ENCODE measurements at regions not wholly inside any gene's neighbourhood (a gene's known extent, or its start where the extent isn't known, plus 50 kb on each side); places are given as distances from the start of the nearest gene placed in this dataset.
"Not testable (repeated sequence)": the region's sequence is repeated elsewhere in the genome, so short reads cannot be mapped to it uniquely, and the experiment has no call there.

DNA sequence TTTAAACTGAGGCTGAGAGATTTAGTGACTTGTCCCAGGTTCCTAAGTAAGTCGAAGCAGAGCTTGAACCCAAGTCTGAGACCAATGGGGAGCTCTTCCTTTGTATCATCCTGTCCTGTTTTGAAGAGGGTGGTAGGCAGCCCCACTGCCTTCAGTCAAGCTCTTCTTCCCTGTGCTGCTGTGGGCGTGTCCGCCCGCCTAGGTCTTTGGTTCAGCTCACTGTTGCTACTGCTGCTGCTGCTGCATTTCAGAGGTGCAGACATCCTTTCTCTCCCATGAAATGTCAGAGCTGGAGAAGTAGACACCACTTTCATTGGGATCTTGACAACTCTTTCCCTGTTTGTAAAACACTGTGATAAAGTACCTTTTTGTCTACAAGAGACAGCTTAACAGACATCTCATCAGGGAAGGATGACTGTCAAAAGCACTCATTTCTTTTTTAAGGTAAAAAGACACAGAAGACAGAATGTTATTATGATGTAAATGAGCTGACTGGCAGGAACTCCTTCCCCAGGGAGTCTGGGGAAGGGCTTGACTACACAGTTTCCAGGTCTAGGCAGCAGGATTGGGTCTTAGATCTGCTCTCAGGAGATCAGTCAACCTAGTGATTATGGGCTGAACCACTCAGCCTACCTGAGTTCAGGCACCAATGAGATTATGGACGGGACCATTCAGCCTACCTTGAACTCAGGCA is 91.7 kb upstream of the TRIB2 start:
- DNase-seq (ENCODE audit: low read depth) = no peak

DNA sequence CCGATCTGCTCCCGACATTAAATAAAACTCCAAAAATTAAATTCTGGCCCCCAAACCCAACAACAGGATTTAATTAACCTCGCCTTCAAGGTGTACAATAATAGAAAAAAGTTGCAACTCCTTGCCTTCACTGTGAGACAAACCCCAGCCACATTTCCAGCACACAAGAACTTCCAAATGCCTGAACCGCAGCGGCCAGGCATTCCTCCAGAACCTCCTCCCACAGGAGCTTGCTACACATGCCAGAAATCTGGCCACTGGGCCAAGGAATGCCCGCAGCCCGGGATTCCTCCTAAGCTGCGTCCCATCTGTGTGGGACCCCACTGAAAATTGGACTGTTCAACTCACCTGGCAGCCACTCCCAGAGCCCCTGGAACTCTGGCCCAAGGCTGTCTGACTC is 88.2 kb upstream of the TRIB2 start:
- not testable (repeated sequence) for DNase-seq (ENCODE audit: low read depth)

DNA sequence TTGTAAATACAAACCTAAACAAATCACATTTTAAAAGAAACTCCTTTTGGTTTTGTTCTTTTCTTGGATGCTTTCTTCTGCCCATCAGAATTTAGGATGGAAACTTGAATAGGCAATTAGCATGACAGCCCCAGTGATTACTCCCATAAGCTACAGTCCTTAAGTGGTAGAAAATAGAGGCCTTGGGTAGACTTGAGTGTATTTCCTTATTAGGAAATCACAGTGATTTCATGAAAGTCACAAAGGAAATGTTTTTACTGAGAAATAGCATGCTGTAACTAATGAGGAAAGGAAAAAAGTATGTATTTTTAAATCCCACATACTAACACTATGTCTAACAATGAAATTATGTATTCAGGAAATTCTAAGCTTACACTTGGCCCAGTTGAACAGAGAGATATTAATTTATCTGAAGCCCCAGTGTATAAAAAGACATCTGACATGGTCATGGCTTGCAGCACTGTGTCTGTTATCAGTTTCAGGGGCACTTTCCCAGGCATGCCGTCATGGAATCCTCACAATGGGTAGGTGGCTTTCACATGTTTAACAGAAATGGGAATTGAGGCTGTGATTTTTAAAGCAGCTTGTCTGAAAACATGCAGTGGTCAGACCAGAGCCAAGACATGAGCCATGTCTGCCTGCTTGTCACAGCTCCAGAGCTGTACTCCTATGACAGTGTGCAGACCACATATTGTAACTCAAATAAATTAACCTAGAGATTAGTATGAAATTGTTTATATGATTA is 79.7 kb upstream of the TRIB2 start:
- no peak for DNase-seq (ENCODE audit: low read depth)

GRCh38 chr2:12637754-12638153 is 79.0 kb upstream of the TRIB2 start:
- no peak for DNase-seq (ENCODE audit: low read depth)

DNA sequence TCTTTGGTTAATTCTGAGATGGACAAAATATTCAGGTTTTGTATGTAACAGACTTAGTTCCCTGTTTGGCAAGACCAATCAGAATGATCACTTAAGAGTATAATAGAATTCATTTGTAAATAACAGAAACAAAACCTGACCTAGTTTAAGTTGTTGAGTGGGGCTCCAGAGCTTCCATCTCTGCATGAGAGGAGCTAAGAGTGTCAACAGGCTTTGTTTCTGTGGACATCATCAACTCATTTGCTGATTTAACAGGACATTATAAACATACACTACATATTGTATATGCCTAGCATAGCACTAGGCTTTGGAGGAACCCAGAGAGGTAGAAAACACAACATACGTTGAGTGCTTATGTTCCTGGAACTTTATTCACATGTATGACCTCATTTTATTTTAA is 75.3 kb upstream of the TRIB2 start:
- no peak for DNase-seq (ENCODE audit: low read depth)

DNA sequence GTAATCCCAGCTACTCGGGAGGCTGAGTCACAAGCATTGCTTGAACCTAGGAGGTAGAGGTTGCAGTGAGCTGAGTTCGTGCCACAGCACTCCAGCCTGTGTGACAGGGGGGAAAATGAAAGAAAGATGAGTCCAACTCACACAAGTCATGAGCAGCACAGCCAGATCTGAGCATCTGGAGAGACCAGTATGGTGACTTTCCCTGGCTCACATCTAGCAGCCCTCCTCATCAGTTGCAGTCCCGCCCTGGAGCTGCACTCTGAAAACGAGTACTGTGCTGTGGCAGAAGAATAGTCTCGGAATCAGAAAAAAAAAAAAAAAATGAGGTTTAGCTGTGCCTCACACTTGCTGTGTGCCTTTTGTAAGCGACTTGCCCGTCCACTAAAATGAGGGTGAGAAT is 74.4 kb upstream of the TRIB2 start:
- no peak for DNase-seq (ENCODE audit: low read depth)

- DNase-seq (ENCODE audit: low read depth) = no peak
Observed at GRCh38 chr2:12642859-12643258, 73.9 kb upstream of the TRIB2 start.

DNA sequence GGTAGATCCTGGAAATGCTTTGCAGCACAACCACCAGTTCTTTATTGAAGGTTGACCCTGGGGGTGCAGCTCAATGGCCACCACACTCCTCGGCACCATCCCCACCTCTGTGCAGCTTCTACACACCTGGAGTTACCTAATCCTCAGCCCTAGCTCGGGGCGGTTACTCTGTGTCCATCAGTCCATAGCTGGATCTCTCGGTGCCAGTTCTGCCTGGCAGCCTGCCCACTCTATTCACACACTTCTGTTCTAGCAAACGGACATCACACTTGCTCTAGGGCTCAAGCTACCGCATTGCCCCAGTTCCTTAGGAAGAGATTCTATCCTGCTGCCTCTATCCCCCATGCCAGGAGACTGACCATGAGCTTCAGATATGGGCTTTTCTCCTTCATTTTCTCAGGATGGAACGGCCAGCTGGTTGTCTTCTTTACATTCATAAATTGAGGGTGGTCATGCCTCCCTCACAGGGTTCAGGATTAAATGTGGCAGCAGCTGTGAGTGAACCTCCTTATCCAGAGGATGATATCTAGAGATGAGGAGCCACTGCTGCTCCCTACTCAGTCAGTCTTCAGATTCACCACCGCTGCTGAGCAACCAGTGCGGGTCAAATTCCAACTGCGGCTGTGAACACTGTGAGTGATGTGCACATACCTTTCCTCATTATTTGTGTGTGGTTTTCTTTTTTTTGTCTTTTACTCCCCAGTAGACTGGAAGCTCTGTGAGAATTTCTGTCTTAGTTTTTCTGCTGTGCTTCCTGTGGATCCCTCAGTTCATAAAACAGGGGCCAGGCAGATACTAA is 66.9 kb upstream of the TRIB2 start:
- DNase-seq (ENCODE audit: low read depth) = no peak

DNA sequence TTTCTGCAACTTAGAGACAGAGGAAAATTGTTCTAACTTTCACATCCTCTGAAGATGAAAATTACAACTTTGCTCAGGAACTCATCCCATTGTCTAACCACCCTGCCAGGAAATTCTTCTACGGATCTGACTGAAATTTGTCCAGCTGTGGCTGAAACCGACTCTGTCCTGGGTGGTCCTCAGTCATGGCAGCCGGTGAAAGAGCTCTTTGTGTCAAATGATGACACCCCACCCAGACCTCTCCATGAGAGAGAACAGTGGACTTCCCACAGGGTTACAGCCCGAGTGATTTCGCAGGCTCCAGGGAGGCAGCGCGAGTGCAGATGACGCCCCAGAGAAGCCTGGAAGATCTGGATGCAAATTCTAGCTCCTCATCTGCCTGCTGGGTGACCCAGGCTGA is 65.1 kb upstream of the TRIB2 start:
- no peak for DNase-seq (ENCODE audit: low read depth)

DNA sequence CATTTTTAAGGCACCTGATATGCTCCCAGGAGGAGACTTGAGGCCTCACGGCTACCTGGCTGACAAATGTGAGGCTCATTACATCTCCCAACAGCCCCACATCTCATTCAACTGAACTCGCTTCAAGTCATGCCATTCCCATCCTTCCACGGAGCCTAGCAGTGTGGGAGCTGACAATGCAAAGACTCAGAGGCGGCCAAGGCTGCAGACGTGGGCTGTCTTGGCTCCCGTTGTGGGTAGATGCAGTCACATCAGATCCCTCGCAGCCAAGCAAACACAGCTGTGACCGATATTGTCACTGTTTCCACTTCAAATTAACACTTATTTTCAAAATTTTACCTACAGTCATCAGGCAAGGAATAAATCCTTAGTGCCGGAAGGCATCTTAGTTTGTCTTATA is 64.0 kb upstream of the TRIB2 start:
- DNase-seq (ENCODE audit: low read depth) = no peak

DNA sequence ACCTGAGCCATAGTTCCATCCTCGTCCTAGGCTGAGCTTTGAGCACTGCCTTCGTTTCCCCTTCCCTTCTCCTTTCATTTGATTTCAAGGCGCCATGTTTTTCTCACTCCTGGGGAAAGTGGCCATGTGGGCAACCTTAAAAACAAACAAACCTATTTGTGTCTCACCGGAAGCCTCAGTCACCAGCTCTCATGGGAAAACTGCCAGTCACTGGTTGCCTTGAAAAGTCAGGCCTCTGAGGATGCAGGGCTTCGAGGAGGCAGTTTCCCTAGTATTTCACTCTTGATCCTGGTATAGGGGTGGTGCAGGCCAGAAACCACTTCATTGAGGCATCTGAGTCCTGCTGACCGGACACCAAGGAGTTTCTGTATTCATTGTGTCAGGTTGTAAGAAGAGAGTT is 59.2 kb upstream of the TRIB2 start:
- no peak for DNase-seq (ENCODE audit: low read depth)

DNA sequence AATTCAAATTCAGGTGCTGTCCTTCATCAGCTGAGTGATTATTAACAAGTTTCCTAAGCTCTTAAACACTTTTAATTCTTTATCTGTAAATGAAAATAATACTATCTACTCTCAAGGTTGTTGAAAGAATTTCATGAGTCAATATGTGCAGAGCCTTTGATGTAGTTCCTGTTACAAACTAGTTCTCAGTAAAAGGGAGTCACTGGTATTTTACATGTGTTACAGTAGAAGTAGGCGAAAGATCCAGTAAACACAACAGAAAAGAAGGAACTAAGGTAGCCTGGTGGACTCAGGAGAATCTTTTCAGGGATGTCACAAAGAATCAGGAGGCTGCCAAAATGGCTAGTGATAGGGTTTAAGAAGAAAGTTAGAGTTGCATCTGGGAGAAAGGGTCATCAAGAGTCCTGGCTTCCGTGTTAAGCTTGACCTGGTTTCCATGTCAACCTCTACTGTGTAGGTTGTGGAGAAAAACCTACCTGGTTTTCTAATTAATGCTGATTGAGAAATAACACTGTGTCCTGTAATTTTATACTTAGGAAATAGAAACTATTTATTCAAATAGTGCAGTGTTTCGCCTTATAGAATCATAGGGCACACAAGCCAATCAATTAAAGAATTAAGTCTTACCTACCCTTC is 58.3 kb upstream of the TRIB2 start:
- no peak for DNase-seq (ENCODE audit: low read depth)

GRCh38 chr2:12661489-12661888 is 55.2 kb upstream of the TRIB2 start:
- DNase-seq (ENCODE audit: low read depth) = no peak

- DNase-seq (ENCODE audit: low read depth) = no peak
Observed at GRCh38 chr2:12663306-12664037, 53.3 kb upstream of the TRIB2 start.

- no peak for DNase-seq (ENCODE audit: low read depth)
Observed at GRCh38 chr2:12665334-12665733, 51.4 kb upstream of the TRIB2 start.

- DNase-seq (ENCODE audit: low read depth) = no peak
Observed at GRCh38 chr2:12666445-12666844, 50.3 kb upstream of the TRIB2 start.

All from HS-27A (cell line).